Spleen (tissue), 11 donors: ENCODE measurements at regions not wholly inside any gene's neighbourhood (a gene's known extent, or its start where the extent isn't known, plus 50 kb on each side); places are given as distances from the start of the nearest gene placed in this dataset.

Experiments used
- DNase-seq: peaks from one replicate; pipeline ENCODE4 v3.0.0-alpha.2; 2020
- H3K27ac ChIP-seq, 8 donors: fragments of 200-600 bp; sonication (generic) in 7 of 8; 1 replicate in 4 of 8; 2 replicates in 4 of 8; pipeline versions ENCODE4 v1.5.0 to v1.8.0; 2016 to 2021; ENCODE audit warnings: inconsistent platforms in 4 of 8, mild to moderate bottlenecking in 4 of 8, moderate library complexity in 1 of 8
- H3K27me3 ChIP-seq, 7 donors: fragments of 200-600 bp; sonication (generic) in 6 of 7; replicated peaks in 1 of 7; 1 replicate in 4 of 7; 2 replicates in 3 of 7; pipeline versions ENCODE4 v1.5.0 to v1.8.0; 2016 to 2021; ENCODE audit warnings: inconsistent platforms in 3 of 7, mild to moderate bottlenecking in 1 of 7
- H3K36me3 ChIP-seq, 6 donors: fragments of 200-600 bp; sonication (generic) in 5 of 6; 1 replicate in 4 of 6; 2 replicates in 2 of 6; pipeline versions ENCODE4 v1.5.0 to v1.8.0; 2016 to 2021; ENCODE audit warnings: inconsistent platforms in 2 of 6
- H3K4me1 ChIP-seq, 6 donors: fragments of 200-600 bp; sonication (generic) in 5 of 6; 1 replicate in 3 of 6; 2 replicates in 3 of 6; pipeline versions ENCODE4 v1.5.0 to v1.8.0; 2016 to 2021; ENCODE audit warnings: inconsistent platforms in 3 of 6
- H3K4me3 ChIP-seq, 8 donors: fragments of 200-600 bp; sonication (generic) in 7 of 8; 1 replicate in 4 of 8; 2 replicates in 4 of 8; pipeline versions ENCODE4 v1.5.0 to v1.8.0; 2016 to 2021; ENCODE audit warnings: inconsistent platforms in 4 of 8, mild to moderate bottlenecking in 4 of 8, moderate library complexity in 2 of 8
- H3K9me3 ChIP-seq, 8 donors: fragments of 200-600 bp; sonication (generic) in 7 of 8; 1 replicate in 4 of 8; 2 replicates in 4 of 8; pipeline versions ENCODE4 v1.5.0 to v1.8.0; 2016 to 2021; ENCODE audit warnings: inconsistent platforms in 4 of 8
- CTCF ChIP-seq, 11 experiments: fragments of 200-600 bp in 7 of 11; fragments of 450-650 bp in 4 of 11; sonication (generic) in 4 of 11; IDR thresholded peaks in 8 of 11; conservative IDR thresholded peaks in 3 of 11; 1 replicate in 7 of 11; 2 replicates in 4 of 11; pipeline versions ENCODE4 v1.4.0 to v1.8.0; 2016 to 2021; ENCODE audit warnings: antibody characterized with exemption in 11 of 11, inconsistent platforms in 4 of 11, mild to moderate bottlenecking in 1 of 11
- POLR2A ChIP-seq, 3 donors: fragments of 450-650 bp; IDR thresholded peaks; one replicate each; pipeline ENCODE4 v1.5.1; 2017; ENCODE audit warnings: antibody characterized with exemption in 3 of 3, mild to moderate bottlenecking in 1 of 3
- POLR2AphosphoS5 ChIP-seq, 3 donors: sonication (generic); formaldehyde crosslinking; IDR thresholded peaks; one replicate each; pipeline ENCODE4 v1.5.1; 2017; ENCODE audit warnings: antibody characterized with exemption in 3 of 3
- WGBS, 5 donors: extraction: QIAGEN DNeasy Blood & Tissue Kit in 3 of 5; methylation state at CpG; one replicate each; pipeline versions ENCODE4 v1.1.5 to v1.1.7; 2013 to 2018; 5-methylcytosine and 5-hydroxymethylcytosine counted together
- intact Hi-C: fragments of 100-400 bp; cut with DNase I; formaldehyde crosslinking; loops from one replicate; pipeline ENCODE4 v1.15.0; 2023; ENCODE audit warnings: low total_unique reads
- donor health status: healthy with polysubstance abuse.
- donor health status: DM: no; HTN: no; CAD: no; lungs with moderate emphysema.
- donor health status: DM: no; HTN: no; CAD: no.
- donor health status: Bipolar disorder and iron deficiency.
- donor health status: healthy.
- donor health status: DM: no; HTN: no; CAD: no.
- donor health status: DM: yes; HTN: yes; CAD: no.

- H3K27ac ChIP-seq, result peak overlapping the region in 7 of 8 donors; percentile 10 to 68 (median 49)
- no peak for DNase-seq
- H3K4me1 ChIP-seq, result peaks cover 0 to 18% (median 7%) of the 10 kb centered on the region in 6 donors
- H3K36me3 ChIP-seq, result no peaks in the 10 kb centered on the region
- TF ChIP-seq POLR2A (IDR thresholded peaks at IDR 0.05) (no peak), POLR2AphosphoS5 (IDR thresholded peaks at IDR 0.05) (no peak), CTCF (IDR thresholded peaks at IDR 0.05 in 8 of 11, conservative IDR thresholded peaks at IDR 0.05 in 3 of 11) (no peak)
- H3K27me3 ChIP-seq, result no peaks in the 10 kb centered on the region
- H3K4me3 ChIP-seq, result no peak overlapping the region
- peaks cover 0 to 12% (median 4%) of the 10 kb centered on the region in 8 donors for H3K9me3 ChIP-seq
- WGBS, 5 donors, result 45 to 75% (median 58%) methylated on average over 4 of the region's 4 CpGs
- intact Hi-C loops, result no loop called here
Observed at GRCh38 chr1:100643471-100644196, 75.9 kb upstream of the VCAM1 start.

- no peak for DNase-seq
- H3K9me3 ChIP-seq, result peaks cover 0 to 31% (median 20%) of the 10 kb centered on the region in 8 donors
- 60 to 80% (median 74%) methylated on average over 4 of the region's 4 CpGs for WGBS, 5 donors
- H3K27ac ChIP-seq, result peak overlapping the region in 6 of 8 donors; percentile 19 to 68 (median 52)
- H3K27me3 ChIP-seq, result no peaks in the 10 kb centered on the region
- no peak overlapping the region for H3K4me3 ChIP-seq
- H3K36me3 ChIP-seq, result no peaks in the 10 kb centered on the region
- intact Hi-C loops, result no loop called here
- H3K4me1 ChIP-seq, result peaks cover 0 to 18% (median 7%) of the 10 kb centered on the region in 6 donors
- TF ChIP-seq POLR2A (IDR thresholded peaks at IDR 0.05) (no peak), POLR2AphosphoS5 (IDR thresholded peaks at IDR 0.05) (no peak), CTCF (IDR thresholded peaks at IDR 0.05 in 8 of 11, conservative IDR thresholded peaks at IDR 0.05 in 3 of 11) (no peak)
Observed at GRCh38 chr1:100646001-100646400, 73.5 kb upstream of the VCAM1 start.

GRCh38 chr1:100649146-100649545 lies 70.4 kb upstream of the VCAM1 start:
- H3K36me3 ChIP-seq, result no peaks in the 10 kb centered on the region
- intact Hi-C loops, result no loop called here
- 80 to 100% (median 90%) methylated on average over 1 of the region's 1 CpG for WGBS, 5 donors
- no peaks in the 10 kb centered on the region for H3K27me3 ChIP-seq
- DNase-seq, result no peak
- H3K4me3 ChIP-seq, result no peak overlapping the region
- no peak overlapping the region for H3K27ac ChIP-seq
- TF ChIP-seq CTCF (IDR thresholded peaks at IDR 0.05 in 8 of 11, conservative IDR thresholded peaks at IDR 0.05 in 3 of 11), result no peak
- H3K9me3 ChIP-seq, result peaks cover 0 to 31% (median 24%) of the 10 kb centered on the region in 8 donors
- peaks cover 0 to 5% (median 0%) of the 10 kb centered on the region in 6 donors for H3K4me1 ChIP-seq

GRCh38 chr1:100657876-100658715 lies 61.4 kb upstream of the VCAM1 start:
- Histone ChIP-seq H3K9me3 (peaks cover 0 to 8% (median 3%) of the 10 kb centered on the region in 8 donors), H3K27ac (peak overlapping the region in 3 of 8 donors; percentile 18 to 22 (median 22)), H3K4me1 (peaks cover 0 to 4% (median 0%) of the 10 kb centered on the region in 6 donors), H3K27me3 (no peaks in the 10 kb centered on the region), H3K36me3 (no peaks in the 10 kb centered on the region), H3K4me3 (no peak overlapping the region)
- DNase-seq, result no peak
- no peak for TF ChIP-seq POLR2A (IDR thresholded peaks at IDR 0.05)
- TF ChIP-seq POLR2AphosphoS5 (IDR thresholded peaks at IDR 0.05), result no peak
- TF ChIP-seq CTCF (IDR thresholded peaks at IDR 0.05 in 8 of 11, conservative IDR thresholded peaks at IDR 0.05 in 3 of 11), result no peak
- WGBS, 5 donors, result 78 to 83% (median 81%) methylated on average over 10 of the region's 10 CpGs
- intact Hi-C loops, result no loop called here
